Fibroblast of lung (primary cell): ENCODE measurements at regions not wholly inside any gene's neighbourhood (a gene's known extent, or its start where the extent isn't known, plus 50 kb on each side); places are given as distances from the start of the nearest gene placed in this dataset.
"Not testable (repeated sequence)": the region's sequence is repeated elsewhere in the genome, so short reads cannot be mapped to it uniquely, and the experiment has no call there.

Source experiments
- DNase-seq, 2 donors: peaks; one replicate each; pipeline versions ENCODE4 v3.0.0 to v3.0.0-alpha.2; 2010; ENCODE audit warnings: low read depth in 2 of 2
- H2AFZ ChIP-seq: 2 replicates; pipeline ENCODE4 v1.5.1; 2012; ENCODE audit warnings: low read length, control low read depth, inconsistent platforms
- H3K27ac ChIP-seq: 2 replicates; pipeline ENCODE4 v1.5.1; 2011; ENCODE audit warnings: low read length, control low read depth; ENCODE audit not compliant: insufficient read depth
- H3K27me3 ChIP-seq: 2 replicates; pipeline ENCODE4 v1.5.1; 2011; ENCODE audit warnings: mild to moderate bottlenecking, low read length; ENCODE audit not compliant: control insufficient read depth, insufficient read depth
- H3K36me3 ChIP-seq: 2 replicates; pipeline ENCODE4 v1.5.1; 2011; ENCODE audit warnings: low read length; ENCODE audit not compliant: control insufficient read depth, insufficient read depth
- H3K4me1 ChIP-seq: 2 replicates; pipeline ENCODE4 v1.5.1; 2011; ENCODE audit warnings: low read length; ENCODE audit not compliant: control insufficient read depth, insufficient read depth; ENCODE audit errors: extremely low read depth
- H3K4me2 ChIP-seq: 2 replicates; pipeline ENCODE4 v1.5.1; 2011; ENCODE audit warnings: low read length, control low read depth; ENCODE audit not compliant: insufficient read depth; ENCODE audit errors: extremely low read depth
- H3K4me3 ChIP-seq, 4 experiments: fragments of 200-600 bp in 1 of 4; sonication (generic) in 1 of 4; replicated peaks in 1 of 4; 2 replicates each; pipeline ENCODE4 v1.5.1; 2011 to 2016; ENCODE audit warnings: low read length in 4 of 4, low read depth in 3 of 4, mild to moderate bottlenecking in 3 of 4, control low read depth in 2 of 4, inconsistent platforms in 1 of 4, mixed read lengths in 1 of 4; ENCODE audit not compliant: insufficient read depth in 1 of 4; ENCODE audit errors: control extremely low read depth in 1 of 4
- H3K79me2 ChIP-seq: 2 replicates; pipeline ENCODE4 v1.5.1; 2012; ENCODE audit warnings: mild to moderate bottlenecking, low read length, inconsistent platforms; ENCODE audit not compliant: control insufficient read depth, insufficient read depth
- H3K9ac ChIP-seq: 2 replicates; pipeline ENCODE4 v1.5.1; 2011; ENCODE audit warnings: mild to moderate bottlenecking, low read length, control low read depth; ENCODE audit not compliant: insufficient read depth
- H3K9me3 ChIP-seq: 2 replicates; pipeline ENCODE4 v1.5.1; 2012; ENCODE audit warnings: low read depth, low read length; ENCODE audit not compliant: control insufficient read depth, insufficient read depth
- H4K20me1 ChIP-seq: 2 replicates; pipeline ENCODE4 v1.5.1; 2011; ENCODE audit warnings: low read length; ENCODE audit not compliant: control insufficient read depth, insufficient read depth; ENCODE audit errors: extremely low read depth
- EZH2 ChIP-seq: IDR thresholded peaks from 2 replicates; pipeline ENCODE4 v1.5.1; 2012; ENCODE audit warnings: low read length, control low read depth, mild to moderate bottlenecking; ENCODE audit errors: missing control alignments
- TF ChIP-seq, protein P1 (sequence below), 2 donors: IDR thresholded peaks in 1 of 2; conservative IDR thresholded peaks in 1 of 2; 1 replicate in 1 of 2; 2 replicates in 1 of 2; pipeline ENCODE4 v1.5.1; 2011 to 2012; ENCODE audit warnings: low read length in 2 of 2, control low read depth in 1 of 2, inconsistent platforms in 1 of 2, low read depth in 1 of 2, mild to moderate bottlenecking in 1 of 2

DNA sequence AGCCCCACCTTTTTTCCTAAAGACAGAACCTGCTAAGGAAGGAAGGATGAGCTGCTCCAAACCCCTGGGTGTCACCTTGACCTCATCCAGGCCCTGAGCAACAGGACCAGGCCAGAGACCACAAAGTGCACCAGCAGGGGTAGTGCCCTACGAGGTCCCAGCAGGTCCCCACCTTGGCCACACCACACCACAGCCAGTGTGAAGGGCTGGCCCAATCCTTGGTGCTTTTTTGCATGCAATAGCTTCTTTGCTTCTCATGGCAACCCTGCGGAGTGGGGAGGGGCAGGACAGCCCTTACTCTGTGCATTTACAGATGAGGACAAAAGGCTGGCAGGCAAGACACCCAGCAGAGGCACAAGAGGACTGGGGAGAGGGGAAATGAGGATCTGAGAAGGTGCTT lies 352.6 kb downstream of the BCL11B start:
- no peaks in the 10 kb centered on the region for H3K27me3 ChIP-seq
- no peak overlapping the region for H2AFZ ChIP-seq
- H3K79me2 ChIP-seq = no peaks in the 10 kb centered on the region
- no peaks in the 10 kb centered on the region for H3K4me1 ChIP-seq
- no peak for DNase-seq
- no peak overlapping the region for H3K4me3 ChIP-seq
- no peak overlapping the region for H3K27ac ChIP-seq
- no peak overlapping the region for H3K4me2 ChIP-seq
- no peak overlapping the region for H3K9ac ChIP-seq
- no peak for TF ChIP-seq EZH2
- TF ChIP-seq, protein P1, sequence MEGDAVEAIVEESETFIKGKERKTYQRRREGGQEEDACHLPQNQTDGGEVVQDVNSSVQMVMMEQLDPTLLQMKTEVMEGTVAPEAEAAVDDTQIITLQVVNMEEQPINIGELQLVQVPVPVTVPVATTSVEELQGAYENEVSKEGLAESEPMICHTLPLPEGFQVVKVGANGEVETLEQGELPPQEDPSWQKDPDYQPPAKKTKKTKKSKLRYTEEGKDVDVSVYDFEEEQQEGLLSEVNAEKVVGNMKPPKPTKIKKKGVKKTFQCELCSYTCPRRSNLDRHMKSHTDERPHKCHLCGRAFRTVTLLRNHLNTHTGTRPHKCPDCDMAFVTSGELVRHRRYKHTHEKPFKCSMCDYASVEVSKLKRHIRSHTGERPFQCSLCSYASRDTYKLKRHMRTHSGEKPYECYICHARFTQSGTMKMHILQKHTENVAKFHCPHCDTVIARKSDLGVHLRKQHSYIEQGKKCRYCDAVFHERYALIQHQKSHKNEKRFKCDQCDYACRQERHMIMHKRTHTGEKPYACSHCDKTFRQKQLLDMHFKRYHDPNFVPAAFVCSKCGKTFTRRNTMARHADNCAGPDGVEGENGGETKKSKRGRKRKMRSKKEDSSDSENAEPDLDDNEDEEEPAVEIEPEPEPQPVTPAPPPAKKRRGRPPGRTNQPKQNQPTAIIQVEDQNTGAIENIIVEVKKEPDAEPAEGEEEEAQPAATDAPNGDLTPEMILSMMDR (conservative IDR thresholded peaks at IDR 0.05 in 1 of 2, IDR thresholded peaks at IDR 0.05 in 1 of 2; ENCODE audit: low read depth in 1 of 2, low read length in 2 of 2) = no peak
- H3K9me3 ChIP-seq = no peaks in the 10 kb centered on the region
- H3K36me3 ChIP-seq = no peaks in the 10 kb centered on the region
- no peaks in the 10 kb centered on the region for H4K20me1 ChIP-seq

DNA sequence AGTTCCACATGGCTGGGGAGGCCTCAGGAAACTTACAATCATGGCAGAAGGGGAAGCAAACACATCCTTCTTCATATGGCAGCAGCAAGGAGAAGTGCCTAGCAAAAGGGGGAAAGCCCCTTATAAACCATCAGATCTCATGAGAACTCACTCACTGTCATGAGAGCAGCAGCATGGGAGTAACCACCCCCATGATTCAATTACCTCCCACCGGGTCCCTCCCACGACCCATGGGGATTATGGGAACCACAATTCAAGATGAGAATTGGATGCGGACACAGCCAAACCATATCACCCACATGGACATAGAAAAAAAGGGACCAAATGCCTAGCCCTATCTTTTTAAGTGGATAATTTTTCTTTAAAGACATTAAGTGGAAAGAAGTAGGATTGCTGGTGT lies 350.7 kb downstream of the BCL11B start:
- not testable (repeated sequence) for H4K20me1 ChIP-seq, H3K9me3 ChIP-seq, H3K4me1 ChIP-seq, H3K27ac ChIP-seq, H3K4me3 ChIP-seq, H2AFZ ChIP-seq, H3K4me2 ChIP-seq, H3K9ac ChIP-seq, DNase-seq, H3K36me3 ChIP-seq, H3K27me3 ChIP-seq, H3K79me2 ChIP-seq

DNA sequence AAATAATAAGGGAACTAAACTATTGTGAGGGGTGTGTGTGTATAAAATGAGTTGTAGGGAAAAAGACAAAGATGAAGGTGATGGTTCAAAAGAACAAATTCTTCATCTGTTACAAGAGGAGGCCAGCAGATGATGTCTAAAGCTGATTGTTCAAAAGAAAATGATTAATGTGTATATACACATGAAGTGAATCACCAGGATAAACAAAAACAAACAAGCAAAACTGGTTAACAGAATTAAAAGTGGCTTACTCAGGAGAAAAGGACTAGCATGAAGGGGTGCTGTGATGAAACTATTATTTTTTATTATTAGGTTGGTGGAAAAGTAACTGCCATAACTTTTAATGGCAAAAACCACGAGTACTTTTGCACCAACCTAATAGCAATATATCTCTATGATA lies 348.4 kb downstream of the BCL11B start:
- Histone ChIP-seq H3K4me1 (no peaks in the 10 kb centered on the region), H4K20me1 (no peaks in the 10 kb centered on the region), H3K27ac (no peak overlapping the region), H3K4me3 (no peak overlapping the region), H3K4me2 (no peak overlapping the region), H3K27me3 (no peaks in the 10 kb centered on the region), H3K9me3 (no peaks in the 10 kb centered on the region), H3K9ac (no peak overlapping the region), H3K79me2 (no peaks in the 10 kb centered on the region), H3K36me3 (no peaks in the 10 kb centered on the region), H2AFZ (no peak overlapping the region)
- TF ChIP-seq, protein P1 (conservative IDR thresholded peaks at IDR 0.05 in 1 of 2, IDR thresholded peaks at IDR 0.05 in 1 of 2; ENCODE audit: low read depth in 1 of 2, low read length in 2 of 2) = no peak
- no peak for TF ChIP-seq EZH2
- DNase-seq = no peak

DNA sequence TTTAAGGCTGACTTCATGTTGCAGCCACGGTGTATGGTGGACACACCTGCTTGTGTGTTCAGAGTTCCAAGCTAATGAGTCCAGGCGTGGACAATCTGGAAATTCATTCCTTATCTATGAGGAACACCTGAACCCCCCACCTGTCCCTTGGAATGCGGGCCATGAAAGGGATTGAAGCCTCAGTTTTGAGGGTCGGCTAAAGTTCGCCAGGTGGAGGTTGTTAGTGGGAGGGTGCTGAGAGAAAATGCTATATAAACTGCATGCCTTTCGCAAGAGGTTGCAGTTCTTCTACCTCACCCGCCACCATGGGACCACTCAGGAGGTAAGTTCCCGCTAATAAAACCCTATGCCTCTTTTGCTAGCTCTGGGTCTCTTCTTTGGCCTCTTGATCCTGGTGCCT lies 348.0 kb downstream of the BCL11B start:
- no peak overlapping the region for H3K4me2 ChIP-seq
- no peak for DNase-seq
- no peak overlapping the region for H3K9ac ChIP-seq
- H3K27me3 ChIP-seq = no peaks in the 10 kb centered on the region
- H3K36me3 ChIP-seq = no peaks in the 10 kb centered on the region
- H3K9me3 ChIP-seq = no peaks in the 10 kb centered on the region
- no peaks in the 10 kb centered on the region for H3K4me1 ChIP-seq
- H3K4me3 ChIP-seq = no peak overlapping the region
- no peak overlapping the region for H3K27ac ChIP-seq
- no peak for TF ChIP-seq EZH2
- TF ChIP-seq, protein P1 (conservative IDR thresholded peaks at IDR 0.05 in 1 of 2, IDR thresholded peaks at IDR 0.05 in 1 of 2; ENCODE audit: low read depth in 1 of 2, low read length in 2 of 2) = no peak
- no peaks in the 10 kb centered on the region for H3K79me2 ChIP-seq
- no peak overlapping the region for H2AFZ ChIP-seq
- H4K20me1 ChIP-seq = no peaks in the 10 kb centered on the region
